GM19397 (cell line): ENCODE measurements at regions not wholly inside any gene's neighbourhood (a gene's known extent, or its start where the extent isn't known, plus 50 kb on each side); places are given as distances from the start of the nearest gene placed in this dataset.

ENCODE experiments used
- ATAC-seq: cut with Tn5 transposase; IDR thresholded peaks from one replicate; pipeline ENCODE4 v1.9.1; 2021; ENCODE audit warnings: mild to moderate bottlenecking, moderate library complexity; ENCODE audit not compliant: unreplicated experiment

GRCh38 chr16:8376858-8377257 is 213.5 kb downstream of the TMEM114 start:
- no peak for ATAC-seq

DNA sequence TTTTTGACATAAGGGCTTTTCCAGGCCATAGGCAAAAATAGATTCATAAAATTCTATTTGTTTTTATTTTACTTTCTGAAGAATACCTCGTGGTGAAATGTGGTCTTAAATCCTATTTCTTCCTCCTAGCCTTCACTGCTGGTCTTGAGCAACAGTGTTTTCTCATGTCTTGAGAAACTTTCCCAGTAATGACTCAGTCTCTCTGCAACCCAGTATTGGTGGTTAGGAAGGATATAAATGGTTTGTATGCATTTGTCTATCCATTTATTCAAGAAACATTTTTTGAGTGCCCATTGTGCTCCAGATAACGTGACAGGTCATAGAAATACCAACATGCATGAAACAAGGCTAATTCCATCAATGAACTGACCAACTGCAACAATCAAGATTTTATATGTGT is 213.9 kb downstream of the TMEM114 start:
- ATAC-seq = no peak

- ATAC-seq = no peak
Observed at GRCh38 chr16:8375232-8375587, 215.1 kb downstream of the TMEM114 start.

DNA sequence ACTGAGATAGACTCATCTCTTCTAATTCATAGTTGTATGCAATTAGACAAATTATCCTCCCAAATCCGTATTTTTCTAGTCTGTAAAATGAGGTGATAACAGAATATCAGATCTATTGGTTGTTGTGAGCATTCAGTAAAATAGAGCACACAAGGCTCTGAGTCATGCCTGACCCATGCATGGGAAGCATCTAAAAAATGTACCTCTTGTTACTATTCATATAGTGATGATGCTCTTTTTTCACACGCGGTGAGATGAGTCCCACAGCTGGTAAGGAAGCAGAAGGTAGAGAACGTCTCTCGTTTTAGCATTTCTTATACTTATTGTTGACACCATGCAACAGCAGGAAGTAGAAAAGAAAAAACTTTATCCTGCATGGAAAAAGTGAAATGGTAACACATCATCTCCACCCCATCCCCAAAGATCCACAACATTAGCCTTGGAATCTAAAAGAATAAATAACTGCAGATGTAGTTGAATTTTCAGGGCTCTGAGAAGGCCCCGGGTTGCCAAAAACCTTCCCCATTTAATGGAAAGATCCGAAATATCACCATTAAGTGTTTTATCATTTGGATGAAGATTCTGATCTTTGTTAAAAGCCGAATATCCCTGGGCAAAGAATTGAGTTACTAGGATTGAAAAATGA is 215.6 kb downstream of the TMEM114 start:
- ATAC-seq = no peak

DNA sequence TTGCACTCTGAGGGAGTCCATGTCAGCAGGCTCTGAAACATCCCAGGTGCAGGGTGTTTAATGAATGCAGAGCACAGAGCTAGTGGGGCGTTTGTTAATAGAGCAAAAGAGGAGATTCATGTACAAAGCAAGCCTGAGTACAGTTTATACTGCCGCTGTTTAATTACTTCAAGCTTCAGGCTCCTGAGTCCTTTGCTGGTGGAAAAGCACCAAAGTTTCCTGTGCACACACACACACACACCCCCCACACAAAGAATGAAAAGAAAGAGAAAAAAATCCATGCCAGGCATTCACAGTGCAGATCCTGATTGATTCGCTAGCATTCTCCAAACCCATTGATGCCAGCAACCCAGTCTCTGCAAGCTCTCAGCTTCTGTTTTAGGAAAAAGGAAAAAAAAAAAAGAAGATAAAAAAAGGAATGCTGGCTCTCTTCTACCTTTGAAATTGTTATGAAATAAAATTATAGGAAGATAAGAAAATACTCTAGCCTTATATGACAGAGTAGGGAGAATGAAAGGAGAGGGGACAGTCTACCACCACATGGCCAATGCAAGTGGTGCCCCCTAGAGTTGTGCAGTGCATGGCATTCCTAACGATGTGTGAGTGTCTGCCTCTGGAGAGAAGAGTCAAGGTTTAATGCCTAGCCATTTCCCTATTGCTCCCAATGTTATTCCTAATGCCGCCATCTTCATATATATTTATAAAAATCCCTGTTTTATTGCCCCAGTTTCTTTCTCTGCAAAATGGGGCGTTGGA is 216.5 kb downstream of the TMEM114 start:
- no peak for ATAC-seq

- ATAC-seq = no peak
Observed at GRCh38 chr16:8372141-8372540, 218.2 kb downstream of the TMEM114 start.

- ATAC-seq = no peak
Observed at GRCh38 chr16:8370374-8371270, 219.7 kb downstream of the TMEM114 start.

DNA sequence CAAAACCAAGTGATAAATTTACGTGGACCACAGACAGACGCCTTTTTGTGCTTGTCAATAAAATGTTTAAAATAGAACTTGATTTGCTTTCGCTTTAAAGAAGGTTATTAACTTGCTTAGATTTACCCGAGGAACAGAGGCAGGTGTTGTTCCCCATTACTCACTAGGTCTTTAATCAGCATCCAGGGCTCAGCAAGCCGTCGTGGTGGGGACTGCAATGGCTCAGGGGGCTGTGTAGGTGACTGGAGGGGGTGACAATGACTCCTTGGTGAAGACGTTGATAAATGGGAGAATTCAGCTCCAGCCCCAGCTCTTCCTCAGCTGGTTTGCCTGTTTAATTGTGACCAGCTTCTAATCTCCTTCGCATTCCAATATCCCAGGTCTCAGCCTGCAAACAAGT is 231.4 kb downstream of the TMEM114 start:
- no peak for ATAC-seq

DNA sequence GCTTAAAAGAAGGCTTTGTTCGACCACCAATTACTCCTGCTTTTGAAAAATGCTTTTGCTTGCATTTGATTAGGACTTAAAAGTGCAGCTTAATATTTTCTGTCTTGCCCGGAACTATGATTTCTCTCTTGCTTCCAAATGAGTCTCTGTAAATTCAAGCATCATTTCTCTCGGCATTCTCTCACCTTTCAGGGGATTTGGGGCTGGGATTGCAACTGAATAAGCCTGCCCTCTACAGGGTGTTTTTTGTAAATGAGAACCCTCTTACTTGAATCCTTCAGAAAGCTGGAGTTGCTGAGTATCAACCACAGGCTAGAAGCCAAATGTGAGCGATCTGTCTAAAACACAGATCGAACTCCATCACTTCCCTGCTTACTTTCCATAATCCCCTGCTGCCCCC is 234.6 kb downstream of the TMEM114 start:
- no peak for ATAC-seq

- no peak for ATAC-seq
Observed at GRCh38 chr16:8346294-8346693, 244.0 kb downstream of the TMEM114 start.

GRCh38 chr16:8342276-8342675 is 248.0 kb downstream of the TMEM114 start:
- no peak for ATAC-seq

DNA sequence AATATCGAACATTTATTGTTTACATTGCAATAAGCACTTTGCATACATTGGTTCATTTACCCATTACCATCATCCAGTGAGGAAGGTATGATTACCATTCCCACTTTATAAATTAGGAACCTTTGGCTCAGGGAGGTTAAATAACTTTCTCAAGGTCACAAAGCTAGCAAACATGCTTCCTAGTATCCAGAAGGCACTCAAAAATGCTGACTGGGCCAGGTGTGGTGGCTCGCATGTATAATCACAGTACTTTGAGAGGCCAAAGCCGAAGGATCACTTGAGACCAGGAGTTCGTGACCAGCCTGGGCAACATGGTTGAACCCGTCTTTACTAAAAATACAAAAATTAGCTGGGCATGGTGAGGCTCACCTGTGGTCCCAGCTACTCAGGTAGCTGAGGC is 259.6 kb downstream of the TMEM114 start:
- no peak for ATAC-seq

DNA sequence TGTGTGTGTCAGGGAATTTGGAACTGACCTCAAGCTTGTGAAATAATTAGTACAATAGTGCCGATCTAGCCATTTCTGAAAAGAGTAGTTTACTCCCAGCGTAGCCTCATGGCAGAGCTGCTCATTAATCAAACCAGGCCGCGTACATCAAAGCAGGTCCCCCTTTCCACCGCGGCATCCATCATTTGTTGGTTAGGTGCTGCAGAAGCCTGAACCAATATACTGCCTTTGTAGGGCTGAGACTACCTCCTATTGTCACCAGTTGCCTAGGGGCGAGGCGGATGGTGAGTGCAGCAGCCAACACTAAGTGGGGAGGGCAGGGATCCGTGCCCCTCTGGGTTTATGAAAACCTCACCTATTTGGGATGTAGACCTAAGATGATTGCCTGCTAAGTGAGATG is 264.1 kb downstream of the TMEM114 start:
- no peak for ATAC-seq

GRCh38 chr16:8323153-8323552 is 267.2 kb downstream of the TMEM114 start:
- ATAC-seq = no peak

GRCh38 chr16:8320131-8320530 is 270.2 kb downstream of the TMEM114 start:
- no peak for ATAC-seq

- no peak for ATAC-seq
Observed at GRCh38 chr16:8310816-8311215, 279.5 kb downstream of the TMEM114 start.

- ATAC-seq = no peak
Observed at GRCh38 chr16:8310323-8310722, 280.0 kb downstream of the TMEM114 start.

DNA sequence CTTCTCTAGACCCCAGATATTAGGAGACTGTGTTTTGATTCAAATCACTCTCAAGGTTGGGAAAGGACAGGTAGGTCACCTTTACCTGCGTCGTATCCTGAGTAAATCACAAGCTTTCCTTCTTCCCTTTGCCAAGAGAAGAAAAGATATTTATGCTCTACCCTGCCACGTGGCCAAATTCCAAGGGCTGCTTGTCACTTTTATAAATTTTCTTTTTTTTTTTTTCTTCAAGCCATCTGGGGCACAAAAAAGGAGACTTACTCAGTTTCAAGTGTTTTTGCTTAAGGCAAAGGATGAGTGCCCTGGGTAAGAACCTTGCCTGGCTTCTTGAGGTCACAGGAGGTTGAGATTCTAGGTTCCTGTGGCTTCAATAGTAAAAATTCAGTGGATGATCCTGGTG is 285.1 kb downstream of the TMEM114 start:
- ATAC-seq = no peak

DNA sequence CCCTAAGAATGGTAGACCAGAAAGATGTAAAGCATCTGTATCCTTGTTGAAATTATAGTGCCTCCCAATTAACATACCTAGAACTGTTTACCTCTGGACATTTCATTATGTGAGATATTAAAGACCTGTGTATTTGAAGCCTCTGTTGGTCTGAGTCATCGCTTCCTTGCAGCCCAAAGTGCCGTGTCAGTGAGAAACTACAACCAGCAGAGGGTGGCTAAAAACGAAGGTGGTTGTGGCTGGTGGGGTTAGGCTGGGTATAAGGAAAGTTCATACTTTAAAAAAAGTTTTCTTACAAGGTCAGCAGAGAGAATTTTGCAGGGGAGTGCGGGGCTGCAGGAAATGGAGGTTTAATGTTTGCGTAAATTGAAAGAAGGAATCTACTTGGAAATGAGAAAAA is 290.7 kb downstream of the TMEM114 start:
- no peak for ATAC-seq

DNA sequence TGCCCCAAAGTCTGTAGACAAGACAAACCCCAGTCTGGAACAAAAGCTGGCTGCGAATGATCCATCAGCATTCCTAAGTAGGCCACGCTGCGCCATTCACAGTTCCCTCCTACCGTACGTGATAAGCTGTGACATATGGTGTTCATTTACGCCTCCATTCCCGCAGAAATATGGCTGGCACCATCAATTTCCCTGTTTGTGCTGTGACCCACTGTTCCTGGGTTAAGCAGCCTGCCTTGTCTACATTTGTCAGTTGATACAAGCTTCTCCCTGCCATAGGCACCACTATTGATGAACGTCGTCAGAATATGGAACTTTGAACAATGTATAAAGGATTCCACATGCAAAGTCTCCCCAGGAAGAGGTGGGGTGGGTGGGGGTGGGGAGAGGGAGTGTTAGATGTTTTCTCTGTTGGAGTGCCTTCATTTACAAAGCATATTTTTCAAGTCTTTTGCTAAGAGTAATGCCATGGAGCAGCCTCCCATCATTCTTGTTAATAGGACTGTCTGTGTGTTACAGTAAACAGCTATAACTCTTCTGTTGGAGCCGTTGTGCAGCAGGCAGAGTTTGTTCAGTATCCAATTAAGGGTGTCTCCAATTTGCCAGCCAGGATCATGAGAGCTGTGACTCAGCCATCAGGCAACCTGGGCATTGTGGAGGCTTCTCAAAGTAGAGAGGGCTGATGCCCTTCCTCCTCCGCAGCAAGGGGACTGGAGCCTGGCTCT is 294.6 kb downstream of the TMEM114 start:
- no peak for ATAC-seq

- no peak for ATAC-seq
Observed at GRCh38 chr16:8293413-8293812, 296.9 kb downstream of the TMEM114 start.
